ENCODE measurements at regions not wholly inside any gene's neighbourhood (a gene's known extent, or its start where the extent isn't known, plus 50 kb on each side); places are given as distances from the start of the nearest gene placed in this dataset.
"Not testable (repeated sequence)": the region's sequence is repeated elsewhere in the genome, so short reads cannot be mapped to it uniquely, and the experiment has no call there.

DNA sequence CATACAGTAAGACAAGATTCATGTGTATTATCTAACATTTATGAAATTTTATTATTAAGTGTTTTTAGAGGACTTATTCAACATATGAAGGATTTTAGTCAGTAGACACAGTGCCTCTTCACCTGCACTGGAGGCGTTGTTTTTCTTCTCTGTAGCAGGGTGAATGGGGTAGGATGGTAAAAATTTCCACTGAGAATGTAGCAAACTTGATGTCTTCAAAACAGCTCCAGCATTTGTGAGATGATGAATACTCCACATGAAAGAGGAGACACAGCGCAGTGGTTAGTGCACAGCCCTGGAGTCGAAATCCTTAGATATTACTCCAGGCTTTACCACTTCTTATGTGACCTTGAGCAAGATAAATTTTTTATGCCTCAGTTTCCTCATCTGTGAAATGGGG lies 110.5 kb upstream of the AHI1 start:
- ATAC-seq (no peak), DNase-seq (no peak)
- Histone ChIP-seq H3K4me3 (no peak overlapping the region), H3K9me3 (no peaks in the 10 kb centered on the region), H3K36me3 (no peaks in the 10 kb centered on the region), H3K4me1 (no peaks in the 10 kb centered on the region), H3K27me3 (no peaks in the 10 kb centered on the region), H3K27ac (no peak overlapping the region)
- WGBS (ENCODE audit: insufficient coverage, low coverage, low lambda C conversion rate, missing lambda C conversion rate) = 78% methylated on average over 3 of the region's 3 CpGs
- intact Hi-C loops (cut with DNase I) = no loop called here
- no peak for TF ChIP-seq POLR2A (IDR thresholded peaks at IDR 0.05)
- no peak for TF ChIP-seq CTCF (IDR thresholded peaks at IDR 0.05)

GRCh38 chr6:135610192-135610591 lies 112.7 kb upstream of the AHI1 start:
- H3K9me3 ChIP-seq; intact Hi-C loops (cut with DNase I); ATAC-seq; H3K27me3 ChIP-seq; DNase-seq; H3K27ac ChIP-seq; H3K36me3 ChIP-seq; H3K4me1 ChIP-seq; H3K4me3 ChIP-seq: not testable (repeated sequence)
- WGBS (ENCODE audit: insufficient coverage, low coverage, low lambda C conversion rate, missing lambda C conversion rate) = 75% methylated on average over 3 of the region's 6 CpGs

DNA sequence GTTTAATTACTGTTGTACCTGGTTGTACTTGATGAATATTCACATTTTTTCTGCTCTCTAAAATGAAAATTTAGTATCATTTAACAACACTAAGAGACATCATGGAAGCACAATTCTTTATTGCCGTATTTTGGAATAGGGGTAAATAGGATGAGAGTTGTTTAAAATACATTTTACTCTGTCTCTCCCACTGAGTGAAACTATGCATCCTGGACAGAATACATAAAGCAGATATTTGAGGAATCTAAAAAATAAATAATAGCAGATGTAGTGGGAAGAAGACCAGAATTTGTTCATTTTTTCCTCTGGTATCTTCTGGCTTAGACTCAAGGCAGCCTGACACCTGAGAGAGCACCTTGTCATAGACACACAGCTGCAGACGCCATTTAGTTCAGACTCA lies 119.1 kb upstream of the AHI1 start:
- Histone ChIP-seq H3K4me3 (no peak overlapping the region), H3K9me3 (no peaks in the 10 kb centered on the region), H3K27ac (no peak overlapping the region), H3K4me1 (no peaks in the 10 kb centered on the region), H3K36me3 (no peaks in the 10 kb centered on the region), H3K27me3 (no peaks in the 10 kb centered on the region)
- intact Hi-C loops (cut with DNase I) = no loop called here
- TF ChIP-seq CTCF (IDR thresholded peaks at IDR 0.05) (no peak), POLR2A (IDR thresholded peaks at IDR 0.05) (no peak)
- DNase-seq = no peak
- WGBS (ENCODE audit: insufficient coverage, low coverage, low lambda C conversion rate, missing lambda C conversion rate) = 68% methylated on average over 2 of the region's 2 CpGs
- ATAC-seq = no peak

GRCh38 chr6:135617222-135617621 lies 119.7 kb upstream of the AHI1 start:
- no peaks in the 10 kb centered on the region for H3K9me3 ChIP-seq
- no peaks in the 10 kb centered on the region for H3K27me3 ChIP-seq
- H3K27ac ChIP-seq = no peak overlapping the region
- no peaks in the 10 kb centered on the region for H3K36me3 ChIP-seq
- no peak for TF ChIP-seq CTCF (IDR thresholded peaks at IDR 0.05)
- DNase-seq = no peak
- intact Hi-C loops (cut with DNase I) = no loop called here
- H3K4me1 ChIP-seq = no peaks in the 10 kb centered on the region
- WGBS (ENCODE audit: insufficient coverage, low coverage, low lambda C conversion rate, missing lambda C conversion rate) = 44% methylated on average over 2 of the region's 2 CpGs
- no peak for ATAC-seq
- no peak overlapping the region for H3K4me3 ChIP-seq

DNA sequence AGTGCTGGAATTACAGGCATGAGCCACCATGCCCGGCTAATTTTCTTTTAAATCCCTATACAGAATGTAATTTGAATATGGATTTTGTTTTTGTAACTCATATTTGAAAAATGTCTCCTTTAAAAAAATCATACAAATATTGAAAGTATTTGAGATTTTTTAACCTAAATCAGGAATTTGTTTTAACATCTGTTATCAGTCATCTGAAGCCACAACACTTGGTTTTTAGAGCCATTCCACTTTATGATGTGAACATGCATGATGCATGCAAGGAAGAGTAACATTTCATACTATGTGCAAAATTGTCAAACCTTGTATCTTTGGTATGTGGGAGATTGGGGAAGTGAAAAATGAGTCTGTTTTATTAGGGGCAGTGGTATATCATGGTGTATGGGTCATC lies 124.5 kb upstream of the AHI1 start:
- no peaks in the 10 kb centered on the region for H3K36me3 ChIP-seq
- no peak for TF ChIP-seq POLR2A (IDR thresholded peaks at IDR 0.05)
- TF ChIP-seq CTCF (IDR thresholded peaks at IDR 0.05) = no peak
- peaks cover 0 to 3% (median 0%) of the 10 kb centered on the region in 4 donors for H3K4me1 ChIP-seq
- H3K27me3 ChIP-seq = no peaks in the 10 kb centered on the region
- DNase-seq (no peak), ATAC-seq (no peak)
- no peaks in the 10 kb centered on the region for H3K9me3 ChIP-seq
- H3K27ac ChIP-seq = no peak overlapping the region
- WGBS (ENCODE audit: insufficient coverage, low coverage, low lambda C conversion rate, missing lambda C conversion rate) = 95% methylated on average over 1 of the region's 1 CpG
- intact Hi-C loops (cut with DNase I) = no loop called here
- H3K4me3 ChIP-seq = no peak overlapping the region

Measured in right lobe of liver (tissue), 6 donors.